Mesenchymal stem cell (in vitro differentiated cells and primary cell): ENCODE measurements at regions not wholly inside any gene's neighbourhood (a gene's known extent, or its start where the extent isn't known, plus 50 kb on each side); places are given as distances from the start of the nearest gene placed in this dataset.

ENCODE experiments used
- DNase-seq: peaks from one replicate; pipeline ENCODE4 v3.0.0-alpha.2; 2013
- H2AFZ ChIP-seq: one replicate; pipeline ENCODE4 v1.6.1; 2013; ENCODE audit warnings: low read depth, mild to moderate bottlenecking, control low read depth, inconsistent platforms, low read length, moderate library complexity
- H2AK5ac ChIP-seq: 2 replicates; pipeline ENCODE4 v1.6.1; 2013; ENCODE audit warnings: low read length, moderate library complexity, mild to moderate bottlenecking, inconsistent platforms; ENCODE audit not compliant: severe bottlenecking
- H2BK120ac ChIP-seq: one replicate; pipeline ENCODE4 v1.6.1; 2013; ENCODE audit warnings: low read depth, mild to moderate bottlenecking, inconsistent platforms, low read length, moderate library complexity
- H2BK12ac ChIP-seq, 2 experiments: one replicate each; pipeline ENCODE4 v1.6.1; 2013; ENCODE audit warnings: inconsistent platforms in 2 of 2, low read length in 2 of 2, mild to moderate bottlenecking in 2 of 2, moderate library complexity in 2 of 2, control low read depth in 1 of 2
- H2BK15ac ChIP-seq: one replicate; pipeline ENCODE4 v1.6.1; 2013; ENCODE audit warnings: mild to moderate bottlenecking, low read depth, inconsistent platforms; ENCODE audit not compliant: poor library complexity, severe bottlenecking
- H2BK5ac ChIP-seq: 2 replicates; pipeline ENCODE4 v1.6.1; 2013; ENCODE audit warnings: low read depth, mild to moderate bottlenecking, low read length, control low read depth, inconsistent platforms; ENCODE audit not compliant: poor library complexity, severe bottlenecking
- H3K14ac ChIP-seq, 2 experiments: one replicate each; pipeline ENCODE4 v1.6.1; 2013; ENCODE audit warnings: inconsistent platforms in 2 of 2, low read length in 2 of 2, control low read depth in 1 of 2, mild to moderate bottlenecking in 1 of 2, moderate library complexity in 1 of 2
- H3K18ac ChIP-seq, 2 experiments: one replicate each; pipeline ENCODE4 v1.6.1; 2013; ENCODE audit warnings: inconsistent platforms in 2 of 2, low read length in 2 of 2, control low read depth in 1 of 2, low read depth in 1 of 2, mild to moderate bottlenecking in 1 of 2
- H3K23ac ChIP-seq, 2 experiments: one replicate each; pipeline ENCODE4 v1.6.1; 2013; ENCODE audit warnings: inconsistent platforms in 2 of 2, low read length in 2 of 2, mild to moderate bottlenecking in 2 of 2, moderate library complexity in 2 of 2, control low read depth in 1 of 2
- H3K27ac ChIP-seq: 2 replicates; pipeline ENCODE4 v1.5.1; 2013; ENCODE audit warnings: mild to moderate bottlenecking, moderate library complexity, low read length, control low read depth, inconsistent platforms; ENCODE audit not compliant: poor library complexity, severe bottlenecking
- H3K27me3 ChIP-seq, 2 experiments: 2 replicates each; pipeline versions ENCODE4 v1.6.1 to v1.7.0; 2013; ENCODE audit warnings: low read length in 2 of 2, mild to moderate bottlenecking in 2 of 2, moderate library complexity in 2 of 2, control low read depth in 1 of 2, inconsistent platforms in 1 of 2; ENCODE audit not compliant: control insufficient read depth in 1 of 2, insufficient read depth in 1 of 2
- H3K36me3 ChIP-seq, 2 experiments: 2 replicates each; pipeline versions ENCODE4 v1.6.1 to v1.7.0; 2013; ENCODE audit warnings: low read length in 2 of 2, control low read depth in 1 of 2, inconsistent platforms in 1 of 2, low read depth in 1 of 2, mild to moderate bottlenecking in 1 of 2; ENCODE audit not compliant: insufficient read depth in 2 of 2, control insufficient read depth in 1 of 2
- H3K4ac ChIP-seq, 2 experiments: one replicate each; pipeline ENCODE4 v1.6.1; 2013; ENCODE audit warnings: inconsistent platforms in 2 of 2, low read length in 2 of 2, mild to moderate bottlenecking in 2 of 2, moderate library complexity in 2 of 2, control low read depth in 1 of 2, low read depth in 1 of 2
- H3K4me1 ChIP-seq: 2 replicates; pipeline ENCODE4 v1.6.1; 2013; ENCODE audit warnings: low read depth, low read length, control low read depth; ENCODE audit not compliant: control insufficient read depth, insufficient read depth
- H3K4me2 ChIP-seq: 2 replicates; pipeline ENCODE4 v1.6.1; 2013; ENCODE audit warnings: low read length, mild to moderate bottlenecking, inconsistent platforms; ENCODE audit not compliant: poor library complexity, severe bottlenecking
- H3K4me3 ChIP-seq, 2 experiments: 2 replicates each; pipeline versions ENCODE4 v1.5.1 to v1.7.0; 2013; ENCODE audit warnings: low read length in 2 of 2, mild to moderate bottlenecking in 2 of 2, control low read depth in 1 of 2, low read depth in 1 of 2; ENCODE audit not compliant: insufficient read depth in 1 of 2
- H3K79me1 ChIP-seq: replicated peaks from 2 replicates; pipeline ENCODE4 v1.6.1; 2013; ENCODE audit warnings: mild to moderate bottlenecking, control low read depth, low read length, inconsistent platforms; ENCODE audit not compliant: poor library complexity, severe bottlenecking
- H3K9ac ChIP-seq: 2 replicates; pipeline ENCODE4 v1.7.0; 2013; ENCODE audit warnings: mild to moderate bottlenecking, low read length, moderate library complexity
- H3K9me3 ChIP-seq: 2 replicates; pipeline ENCODE4 v1.7.0; 2013; ENCODE audit warnings: mild to moderate bottlenecking, low read length; ENCODE audit not compliant: control insufficient read depth
- H4K8ac ChIP-seq: one replicate; pipeline ENCODE4 v1.6.1; 2013; ENCODE audit warnings: inconsistent platforms, mild to moderate bottlenecking, low read length, moderate library complexity
- H4K91ac ChIP-seq: one replicate; pipeline ENCODE4 v1.6.1; 2013; ENCODE audit warnings: mild to moderate bottlenecking, low read length, inconsistent platforms
- WGBS: methylation state at CpG from one replicate; pipeline ENCODE4 v1.1.7; 2013; ENCODE audit warnings: mixed read lengths; 5-methylcytosine and 5-hydroxymethylcytosine counted together

- H3K9me3 ChIP-seq = no peaks in the 10 kb centered on the region
- no peaks in the 10 kb centered on the region for H3K36me3 ChIP-seq
These were observed 859.7 kb downstream of the GALC start for GRCh38 chr14:87133073-87133801.

GRCh38 chr14:87131879-87132278 lies 861.1 kb downstream of the GALC start:
- Histone ChIP-seq H3K4me2 (no peak overlapping the region), H2AFZ (no peak overlapping the region), H3K79me1 (no peaks in the 10 kb centered on the region), H2BK15ac (no peak overlapping the region), H3K4ac (no peak overlapping the region), H4K8ac (no peak overlapping the region), H3K4me1 (peaks cover 4% of the 10 kb centered on the region), H3K27ac (peak overlapping the region; percentile 69), H3K36me3 (no peaks in the 10 kb centered on the region), H3K14ac (peak overlapping the region in 1 of 2 experiments; percentile 44), H4K91ac (no peak overlapping the region), H2BK120ac (no peak overlapping the region), H3K9me3 (no peaks in the 10 kb centered on the region), H2BK12ac (no peak overlapping the region), H2BK5ac (peak overlapping the region; percentile 69), H3K23ac (no peak overlapping the region), H3K27me3 (no peaks in the 10 kb centered on the region), H3K4me3 (no peak overlapping the region), H3K18ac (no peak overlapping the region), H2AK5ac (no peak overlapping the region), H3K9ac (no peak overlapping the region)
- 26% methylated on average over 5 of the region's 5 CpGs for WGBS
- DNase-seq = peak; percentile 69

More at GRCh38 chr14:87133073-87133801, 859.7 kb downstream of the GALC start:
- Histone ChIP-seq H2BK5ac (no peak overlapping the region), H2BK15ac (no peak overlapping the region), H3K23ac (no peak overlapping the region), H3K18ac (peak overlapping the region in 1 of 2 experiments; percentile 28), H3K4me3 (no peak overlapping the region), H2AK5ac (no peak overlapping the region), H3K79me1 (no peaks in the 10 kb centered on the region), H3K4me1 (peaks cover 4% of the 10 kb centered on the region), H3K14ac (no peak overlapping the region), H2BK120ac (no peak overlapping the region), H3K27ac (peak overlapping the region; percentile 88), H3K27me3 (no peaks in the 10 kb centered on the region), H2BK12ac (no peak overlapping the region), H3K4ac (no peak overlapping the region), H3K9ac (peak overlapping the region; percentile 41), H3K4me2 (no peak overlapping the region), H4K91ac (no peak overlapping the region), H2AFZ (peak overlapping the region; percentile 79), H4K8ac (no peak overlapping the region)
- WGBS = 20% methylated on average over 3 of the region's 4 CpGs
- peak; percentile 92 for DNase-seq

GRCh38 chr14:87122166-87122565 lies 870.8 kb downstream of the GALC start:
- Histone ChIP-seq H2BK15ac (no peak overlapping the region), H3K9ac (no peak overlapping the region), H3K23ac (no peak overlapping the region), H3K4me1 (no peaks in the 10 kb centered on the region), H3K36me3 (no peaks in the 10 kb centered on the region), H3K4me3 (no peak overlapping the region), H3K27ac (no peak overlapping the region), H2BK120ac (no peak overlapping the region), H3K79me1 (no peaks in the 10 kb centered on the region), H2BK5ac (no peak overlapping the region), H3K18ac (no peak overlapping the region), H4K91ac (no peak overlapping the region), H3K4ac (no peak overlapping the region), H2AK5ac (no peak overlapping the region), H3K9me3 (no peaks in the 10 kb centered on the region), H3K4me2 (no peak overlapping the region), H4K8ac (no peak overlapping the region), H2AFZ (no peak overlapping the region), H3K27me3 (no peaks in the 10 kb centered on the region), H3K14ac (no peak overlapping the region), H2BK12ac (no peak overlapping the region)
- no peak for DNase-seq

- Histone ChIP-seq H3K79me1 (no peaks in the 10 kb centered on the region), H3K4me2 (no peak overlapping the region), H2AFZ (no peak overlapping the region), H3K27ac (no peak overlapping the region), H3K9ac (no peak overlapping the region), H4K91ac (no peak overlapping the region), H2BK120ac (no peak overlapping the region), H3K4me3 (no peak overlapping the region), H3K4ac (no peak overlapping the region), H3K23ac (no peak overlapping the region), H2BK15ac (no peak overlapping the region), H3K18ac (no peak overlapping the region), H3K9me3 (no peaks in the 10 kb centered on the region), H3K14ac (no peak overlapping the region), H2BK5ac (no peak overlapping the region), H3K36me3 (no peaks in the 10 kb centered on the region), H2AK5ac (no peak overlapping the region), H3K27me3 (no peaks in the 10 kb centered on the region), H3K4me1 (no peaks in the 10 kb centered on the region), H4K8ac (no peak overlapping the region), H2BK12ac (no peak overlapping the region)
- DNase-seq = no peak
- 92% methylated on average over 2 of the region's 2 CpGs for WGBS
These were observed 871.3 kb downstream of the GALC start for GRCh38 chr14:87121716-87122115.
